ENCODE measurements at regions not wholly inside any gene's neighbourhood (a gene's known extent, or its start where the extent isn't known, plus 50 kb on each side); places are given as distances from the start of the nearest gene placed in this dataset.

DNA sequence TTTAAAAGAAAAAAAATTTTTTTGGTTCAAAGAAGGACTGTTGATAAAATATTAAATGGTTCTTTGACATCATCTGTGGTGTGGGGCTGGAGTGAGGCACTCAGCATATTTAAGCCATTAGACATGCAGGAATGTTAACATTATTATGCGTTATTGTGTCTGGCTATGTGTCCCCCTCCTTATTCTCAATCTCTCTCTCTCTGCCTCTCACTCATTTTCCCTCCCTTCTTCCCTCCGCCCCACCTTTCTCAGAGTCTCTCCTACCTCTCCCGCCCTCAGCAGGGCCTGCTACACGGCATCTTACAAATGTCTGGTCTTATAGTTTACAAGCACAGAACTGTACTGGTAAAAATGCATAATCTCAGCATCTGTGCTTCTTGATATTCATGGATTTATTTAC is 287.8 kb upstream of the TMEM161B start:
- TF ChIP-seq NANOG (IDR thresholded peaks at IDR 0.05; ENCODE audit: borderline replicate concordance) (no peak), EZH2phosphoT487 (IDR thresholded peaks at IDR 0.05; ENCODE audit: unreplicated experiment) (no peak), POLR2AphosphoS5 (IDR thresholded peaks at IDR 0.05; ENCODE audit: low read depth) (no peak), JUNB (IDR thresholded peaks at IDR 0.05; ENCODE audit: unreplicated experiment) (no peak), ZNF331 (CRISPR knock-in tag; IDR thresholded peaks at IDR 0.05; ENCODE audit: low read depth) (no peak)
- TF ChIP-seq, protein P1, sequence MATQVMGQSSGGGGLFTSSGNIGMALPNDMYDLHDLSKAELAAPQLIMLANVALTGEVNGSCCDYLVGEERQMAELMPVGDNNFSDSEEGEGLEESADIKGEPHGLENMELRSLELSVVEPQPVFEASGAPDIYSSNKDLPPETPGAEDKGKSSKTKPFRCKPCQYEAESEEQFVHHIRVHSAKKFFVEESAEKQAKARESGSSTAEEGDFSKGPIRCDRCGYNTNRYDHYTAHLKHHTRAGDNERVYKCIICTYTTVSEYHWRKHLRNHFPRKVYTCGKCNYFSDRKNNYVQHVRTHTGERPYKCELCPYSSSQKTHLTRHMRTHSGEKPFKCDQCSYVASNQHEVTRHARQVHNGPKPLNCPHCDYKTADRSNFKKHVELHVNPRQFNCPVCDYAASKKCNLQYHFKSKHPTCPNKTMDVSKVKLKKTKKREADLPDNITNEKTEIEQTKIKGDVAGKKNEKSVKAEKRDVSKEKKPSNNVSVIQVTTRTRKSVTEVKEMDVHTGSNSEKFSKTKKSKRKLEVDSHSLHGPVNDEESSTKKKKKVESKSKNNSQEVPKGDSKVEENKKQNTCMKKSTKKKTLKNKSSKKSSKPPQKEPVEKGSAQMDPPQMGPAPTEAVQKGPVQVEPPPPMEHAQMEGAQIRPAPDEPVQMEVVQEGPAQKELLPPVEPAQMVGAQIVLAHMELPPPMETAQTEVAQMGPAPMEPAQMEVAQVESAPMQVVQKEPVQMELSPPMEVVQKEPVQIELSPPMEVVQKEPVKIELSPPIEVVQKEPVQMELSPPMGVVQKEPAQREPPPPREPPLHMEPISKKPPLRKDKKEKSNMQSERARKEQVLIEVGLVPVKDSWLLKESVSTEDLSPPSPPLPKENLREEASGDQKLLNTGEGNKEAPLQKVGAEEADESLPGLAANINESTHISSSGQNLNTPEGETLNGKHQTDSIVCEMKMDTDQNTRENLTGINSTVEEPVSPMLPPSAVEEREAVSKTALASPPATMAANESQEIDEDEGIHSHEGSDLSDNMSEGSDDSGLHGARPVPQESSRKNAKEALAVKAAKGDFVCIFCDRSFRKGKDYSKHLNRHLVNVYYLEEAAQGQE (IDR thresholded peaks at IDR 0.05; ENCODE audit: unreplicated experiment): no peak
- TF ChIP-seq, protein P2, sequence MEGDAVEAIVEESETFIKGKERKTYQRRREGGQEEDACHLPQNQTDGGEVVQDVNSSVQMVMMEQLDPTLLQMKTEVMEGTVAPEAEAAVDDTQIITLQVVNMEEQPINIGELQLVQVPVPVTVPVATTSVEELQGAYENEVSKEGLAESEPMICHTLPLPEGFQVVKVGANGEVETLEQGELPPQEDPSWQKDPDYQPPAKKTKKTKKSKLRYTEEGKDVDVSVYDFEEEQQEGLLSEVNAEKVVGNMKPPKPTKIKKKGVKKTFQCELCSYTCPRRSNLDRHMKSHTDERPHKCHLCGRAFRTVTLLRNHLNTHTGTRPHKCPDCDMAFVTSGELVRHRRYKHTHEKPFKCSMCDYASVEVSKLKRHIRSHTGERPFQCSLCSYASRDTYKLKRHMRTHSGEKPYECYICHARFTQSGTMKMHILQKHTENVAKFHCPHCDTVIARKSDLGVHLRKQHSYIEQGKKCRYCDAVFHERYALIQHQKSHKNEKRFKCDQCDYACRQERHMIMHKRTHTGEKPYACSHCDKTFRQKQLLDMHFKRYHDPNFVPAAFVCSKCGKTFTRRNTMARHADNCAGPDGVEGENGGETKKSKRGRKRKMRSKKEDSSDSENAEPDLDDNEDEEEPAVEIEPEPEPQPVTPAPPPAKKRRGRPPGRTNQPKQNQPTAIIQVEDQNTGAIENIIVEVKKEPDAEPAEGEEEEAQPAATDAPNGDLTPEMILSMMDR (conservative IDR thresholded peaks at IDR 0.05; ENCODE audit: low read depth in 2 of 2): no peak
- H3K27ac Mint-ChIP-seq: no peak overlapping the region
- Histone ChIP-seq H3K79me2 (replicated peaks; ENCODE audit: insufficient read depth) (no peaks in the 10 kb centered on the region), H3K4me2 (peak overlapping the region; percentile 5; the same call in 1 of the 2 replicates), H3F3A (replicated peaks; ENCODE audit: low read depth) (no peaks in the 10 kb centered on the region), H3K27me3 (ENCODE audit: insufficient read depth) (no peaks in the 10 kb centered on the region), H3K4me1 (ENCODE audit: insufficient read depth) (peaks cover 39% of the 10 kb centered on the region), H3K36me3 (ENCODE audit: insufficient read depth) (no peaks in the 10 kb centered on the region), H3K4me3 (no peak overlapping the region), H2AFZ (no peak overlapping the region), H4K20me1 (replicated peaks; ENCODE audit: insufficient read depth) (no peaks in the 10 kb centered on the region), H3K27ac (ENCODE audit: low read depth) (no peak overlapping the region; the same call in 1 of the 2 replicates), H3K9me2 (ENCODE audit: insufficient read depth) (no peaks in the 10 kb centered on the region)
- H3K4me3 Mint-ChIP-seq: no peak overlapping the region
- H3K36me3 Mint-ChIP-seq (ENCODE audit: low read depth): no peaks in the 10 kb centered on the region
- H3K4me1 Mint-ChIP-seq: peaks cover 41% of the 10 kb centered on the region
- DNase-seq (ENCODE audit: low spot score): peak; percentile 65
- no peaks in the 10 kb centered on the region for H3K9me3 Mint-ChIP-seq
- H3K27me3 Mint-ChIP-seq (ENCODE audit: insufficient read depth, low read depth, poor library complexity): no peaks in the 10 kb centered on the region
- peak; percentile 91 for ATAC-seq

DNA sequence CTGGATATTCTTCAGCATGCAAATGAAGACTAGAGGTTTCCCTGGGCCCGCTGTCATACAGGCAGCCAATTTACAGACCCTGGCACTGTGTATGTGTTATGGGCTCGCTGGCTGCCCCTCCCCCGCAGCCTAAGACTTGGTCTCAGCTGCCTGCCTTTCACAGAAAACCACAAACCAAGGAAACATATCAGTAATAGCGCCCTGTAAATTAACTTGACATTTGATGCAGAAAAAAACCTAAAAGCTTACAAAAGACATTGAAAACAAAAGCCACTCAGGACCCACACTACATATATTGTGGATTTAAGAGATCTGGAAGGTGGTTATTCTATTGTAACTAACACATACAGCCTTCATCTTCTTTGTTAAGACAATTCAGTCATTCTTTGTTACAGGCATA is 287.0 kb upstream of the TMEM161B start:
- H2AFZ ChIP-seq: no peak overlapping the region
- H3K4me2 ChIP-seq: 0 out of 2 replicates have a peak overlapping the region, but pooled peaks have one; percentile 21
- Mint-ChIP-seq H3K27me3 (ENCODE audit: insufficient read depth, low read depth, poor library complexity) (no peaks in the 10 kb centered on the region), H3K4me3 (no peak overlapping the region), H3K27ac (0 out of 2 replicates have a peak overlapping the region, but pooled peaks have one; percentile 11), H3K4me1 (peaks cover 41% of the 10 kb centered on the region), H3K36me3 (ENCODE audit: low read depth) (no peaks in the 10 kb centered on the region), H3K9me3 (no peaks in the 10 kb centered on the region)
- no peaks in the 10 kb centered on the region for H4K20me1 ChIP-seq (replicated peaks; ENCODE audit: insufficient read depth)
- peak; percentile 87 for ATAC-seq
- H3K79me2 ChIP-seq (replicated peaks; ENCODE audit: insufficient read depth): no peaks in the 10 kb centered on the region
- no peaks in the 10 kb centered on the region for H3K27me3 ChIP-seq (ENCODE audit: insufficient read depth)
- H3K4me1 ChIP-seq (ENCODE audit: insufficient read depth): peaks cover 39% of the 10 kb centered on the region
- peak; percentile 62 for DNase-seq (ENCODE audit: low spot score)
- no peak overlapping the region for H3K4me3 ChIP-seq
- no peaks in the 10 kb centered on the region for H3F3A ChIP-seq (replicated peaks; ENCODE audit: low read depth)
- H3K27ac ChIP-seq (ENCODE audit: low read depth): no peak overlapping the region
- no peaks in the 10 kb centered on the region for H3K36me3 ChIP-seq (ENCODE audit: insufficient read depth)
- no peaks in the 10 kb centered on the region for H3K9me2 ChIP-seq (ENCODE audit: insufficient read depth)
- TF ChIP-seq, protein P3, sequence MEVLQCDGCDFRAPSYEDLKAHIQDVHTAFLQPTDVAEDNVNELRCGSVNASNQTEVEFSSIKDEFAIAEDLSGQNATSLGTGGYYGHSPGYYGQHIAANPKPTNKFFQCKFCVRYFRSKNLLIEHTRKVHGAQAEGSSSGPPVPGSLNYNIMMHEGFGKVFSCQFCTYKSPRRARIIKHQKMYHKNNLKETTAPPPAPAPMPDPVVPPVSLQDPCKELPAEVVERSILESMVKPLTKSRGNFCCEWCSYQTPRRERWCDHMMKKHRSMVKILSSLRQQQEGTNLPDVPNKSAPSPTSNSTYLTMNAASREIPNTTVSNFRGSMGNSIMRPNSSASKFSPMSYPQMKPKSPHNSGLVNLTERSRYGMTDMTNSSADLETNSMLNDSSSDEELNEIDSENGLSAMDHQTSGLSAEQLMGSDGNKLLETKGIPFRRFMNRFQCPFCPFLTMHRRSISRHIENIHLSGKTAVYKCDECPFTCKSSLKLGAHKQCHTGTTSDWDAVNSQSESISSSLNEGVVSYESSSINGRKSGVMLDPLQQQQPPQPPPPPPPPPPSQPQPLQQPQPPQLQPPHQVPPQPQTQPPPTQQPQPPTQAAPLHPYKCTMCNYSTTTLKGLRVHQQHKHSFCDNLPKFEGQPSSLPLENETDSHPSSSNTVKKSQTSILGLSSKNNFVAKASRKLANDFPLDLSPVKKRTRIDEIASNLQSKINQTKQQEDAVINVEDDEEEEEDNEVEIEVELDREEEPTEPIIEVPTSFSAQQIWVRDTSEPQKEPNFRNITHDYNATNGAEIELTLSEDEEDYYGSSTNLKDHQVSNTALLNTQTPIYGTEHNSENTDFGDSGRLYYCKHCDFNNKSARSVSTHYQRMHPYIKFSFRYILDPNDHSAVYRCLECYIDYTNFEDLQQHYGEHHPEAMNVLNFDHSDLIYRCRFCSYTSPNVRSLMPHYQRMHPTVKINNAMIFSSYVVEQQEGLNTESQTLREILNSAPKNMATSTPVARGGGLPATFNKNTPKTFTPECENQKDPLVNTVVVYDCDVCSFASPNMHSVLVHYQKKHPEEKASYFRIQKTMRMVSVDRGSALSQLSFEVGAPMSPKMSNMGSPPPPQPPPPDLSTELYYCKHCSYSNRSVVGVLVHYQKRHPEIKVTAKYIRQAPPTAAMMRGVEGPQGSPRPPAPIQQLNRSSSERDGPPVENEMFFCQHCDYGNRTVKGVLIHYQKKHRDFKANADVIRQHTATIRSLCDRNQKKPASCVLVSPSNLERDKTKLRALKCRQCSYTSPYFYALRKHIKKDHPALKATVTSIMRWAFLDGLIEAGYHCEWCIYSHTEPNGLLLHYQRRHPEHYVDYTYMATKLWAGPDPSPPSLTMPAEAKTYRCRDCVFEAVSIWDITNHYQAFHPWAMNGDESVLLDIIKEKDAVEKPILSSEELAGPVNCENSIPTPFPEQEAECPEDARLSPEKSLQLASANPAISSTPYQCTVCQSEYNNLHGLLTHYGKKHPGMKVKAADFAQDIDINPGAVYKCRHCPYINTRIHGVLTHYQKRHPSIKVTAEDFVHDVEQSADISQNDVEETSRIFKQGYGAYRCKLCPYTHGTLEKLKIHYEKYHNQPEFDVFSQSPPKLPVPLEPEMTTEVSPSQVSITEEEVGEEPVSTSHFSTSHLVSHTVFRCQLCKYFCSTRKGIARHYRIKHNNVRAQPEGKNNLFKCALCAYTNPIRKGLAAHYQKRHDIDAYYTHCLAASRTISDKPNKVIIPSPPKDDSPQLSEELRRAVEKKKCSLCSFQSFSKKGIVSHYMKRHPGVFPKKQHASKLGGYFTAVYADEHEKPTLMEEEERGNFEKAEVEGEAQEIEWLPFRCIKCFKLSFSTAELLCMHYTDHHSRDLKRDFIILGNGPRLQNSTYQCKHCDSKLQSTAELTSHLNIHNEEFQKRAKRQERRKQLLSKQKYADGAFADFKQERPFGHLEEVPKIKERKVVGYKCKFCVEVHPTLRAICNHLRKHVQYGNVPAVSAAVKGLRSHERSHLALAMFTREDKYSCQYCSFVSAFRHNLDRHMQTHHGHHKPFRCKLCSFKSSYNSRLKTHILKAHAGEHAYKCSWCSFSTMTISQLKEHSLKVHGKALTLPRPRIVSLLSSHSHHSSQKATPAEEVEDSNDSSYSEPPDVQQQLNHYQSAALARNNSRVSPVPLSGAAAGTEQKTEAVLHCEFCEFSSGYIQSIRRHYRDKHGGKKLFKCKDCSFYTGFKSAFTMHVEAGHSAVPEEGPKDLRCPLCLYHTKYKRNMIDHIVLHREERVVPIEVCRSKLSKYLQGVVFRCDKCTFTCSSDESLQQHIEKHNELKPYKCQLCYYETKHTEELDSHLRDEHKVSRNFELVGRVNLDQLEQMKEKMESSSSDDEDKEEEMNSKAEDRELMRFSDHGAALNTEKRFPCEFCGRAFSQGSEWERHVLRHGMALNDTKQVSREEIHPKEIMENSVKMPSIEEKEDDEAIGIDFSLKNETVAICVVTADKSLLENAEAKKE (CRISPR knock-in tag; IDR thresholded peaks at IDR 0.05): no peak
- TF ChIP-seq NANOG (IDR thresholded peaks at IDR 0.05; ENCODE audit: borderline replicate concordance) (no peak), EZH2phosphoT487 (IDR thresholded peaks at IDR 0.05; ENCODE audit: unreplicated experiment) (no peak)

Measured in GM23338 (cell line).